Activated naive CD4-positive, alpha-beta T cell treated with anti-CD3 and anti-CD28 coated beads, Interleukin-2, amount 50 U/mL, for 24 hours (primary cell): ENCODE measurements at regions not wholly inside any gene's neighbourhood (a gene's known extent, or its start where the extent isn't known, plus 50 kb on each side); places are given as distances from the start of the nearest gene placed in this dataset.

Source experiments
- H3K27ac Mint-ChIP-seq: one replicate; pipeline ENCODE4 v1.8.0; 2021; ENCODE audit warnings: mild to moderate bottlenecking, mixed read lengths
- H3K27me3 Mint-ChIP-seq: one replicate; pipeline ENCODE4 v1.8.0; 2021; ENCODE audit warnings: mixed read lengths
- H3K36me3 Mint-ChIP-seq: one replicate; pipeline ENCODE4 v1.8.0; 2021; ENCODE audit warnings: mixed read lengths
- H3K4me1 Mint-ChIP-seq: one replicate; pipeline ENCODE4 v1.8.0; 2021; ENCODE audit warnings: mixed read lengths
- H3K4me3 Mint-ChIP-seq: one replicate; pipeline ENCODE4 v1.8.0; 2021; ENCODE audit warnings: mild to moderate bottlenecking, mixed read lengths
- H3K9me3 Mint-ChIP-seq: one replicate; pipeline ENCODE4 v1.8.0; 2021; ENCODE audit warnings: mixed read lengths

- Mint-ChIP-seq H3K4me3 (no peak overlapping the region), H3K36me3 (no peaks in the 10 kb centered on the region), H3K27me3 (no peaks in the 10 kb centered on the region), H3K27ac (no peak overlapping the region), H3K4me1 (no peaks in the 10 kb centered on the region), H3K9me3 (peaks cover 8% of the 10 kb centered on the region)
Measured at GRCh38 chr5:158300256-158300655, 441.3 kb upstream of the CLINT1 start.

DNA sequence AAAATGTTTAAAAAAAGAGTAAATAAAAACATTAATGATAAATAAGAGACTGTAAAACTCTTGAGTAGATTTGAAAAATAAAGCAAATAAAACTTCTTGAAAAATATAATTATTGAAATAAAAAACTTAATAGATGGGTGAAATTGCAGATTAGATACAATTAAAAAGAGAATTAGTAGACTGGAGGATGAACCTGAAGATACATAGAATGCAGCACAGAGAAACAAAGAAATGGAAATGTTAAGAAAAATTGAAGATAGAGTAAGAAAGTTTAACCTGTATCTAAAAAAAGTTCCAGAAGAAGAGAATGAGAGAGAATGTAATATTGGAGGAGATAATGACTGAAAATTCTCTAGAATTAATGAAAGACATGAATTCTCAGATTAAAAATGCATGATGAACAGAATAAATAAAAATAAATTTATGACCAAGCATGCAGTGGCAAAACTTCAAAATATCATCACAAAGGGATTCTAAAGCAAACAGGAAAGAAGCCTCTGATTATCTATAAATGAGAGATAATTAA is 438.1 kb upstream of the CLINT1 start:
- H3K9me3 Mint-ChIP-seq, result peaks cover 13% of the 10 kb centered on the region
- H3K27me3 Mint-ChIP-seq, result no peaks in the 10 kb centered on the region
- no peaks in the 10 kb centered on the region for H3K4me1 Mint-ChIP-seq
- H3K4me3 Mint-ChIP-seq, result no peak overlapping the region
- no peak overlapping the region for H3K27ac Mint-ChIP-seq
- no peaks in the 10 kb centered on the region for H3K36me3 Mint-ChIP-seq

GRCh38 chr5:158294701-158295100 is 435.8 kb upstream of the CLINT1 start:
- Mint-ChIP-seq H3K27me3 (no peaks in the 10 kb centered on the region), H3K4me3 (no peak overlapping the region), H3K36me3 (no peaks in the 10 kb centered on the region), H3K27ac (no peak overlapping the region), H3K9me3 (peaks cover 13% of the 10 kb centered on the region), H3K4me1 (no peaks in the 10 kb centered on the region)

GRCh38 chr5:158292981-158293380 is 434.0 kb upstream of the CLINT1 start:
- Mint-ChIP-seq H3K4me3 (no peak overlapping the region), H3K27ac (no peak overlapping the region), H3K27me3 (no peaks in the 10 kb centered on the region), H3K9me3 (peaks cover 13% of the 10 kb centered on the region), H3K4me1 (no peaks in the 10 kb centered on the region), H3K36me3 (no peaks in the 10 kb centered on the region)

DNA sequence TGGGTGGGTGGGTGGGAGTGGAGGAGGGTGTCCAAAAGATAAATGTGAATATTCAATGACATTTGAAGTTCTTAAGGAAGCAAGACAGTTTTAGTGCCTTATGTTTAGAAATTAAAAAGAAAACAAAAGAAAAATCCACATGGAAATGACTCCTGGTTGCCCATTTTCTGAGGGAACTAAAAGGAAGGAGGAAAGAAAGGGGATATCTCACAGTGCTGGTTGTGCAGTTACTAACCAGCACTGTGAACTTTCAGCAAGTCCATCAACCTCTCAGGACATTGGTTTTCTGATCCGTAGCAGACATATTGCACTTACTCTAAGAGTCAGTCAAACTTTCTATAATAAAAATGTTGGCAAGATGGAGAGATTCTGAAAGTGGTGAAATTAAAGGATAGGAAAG is 431.0 kb upstream of the CLINT1 start:
- H3K4me1 Mint-ChIP-seq, result no peaks in the 10 kb centered on the region
- no peaks in the 10 kb centered on the region for H3K27me3 Mint-ChIP-seq
- no peaks in the 10 kb centered on the region for H3K36me3 Mint-ChIP-seq
- peaks cover 5% of the 10 kb centered on the region for H3K9me3 Mint-ChIP-seq
- H3K4me3 Mint-ChIP-seq, result no peak overlapping the region
- no peak overlapping the region for H3K27ac Mint-ChIP-seq

DNA sequence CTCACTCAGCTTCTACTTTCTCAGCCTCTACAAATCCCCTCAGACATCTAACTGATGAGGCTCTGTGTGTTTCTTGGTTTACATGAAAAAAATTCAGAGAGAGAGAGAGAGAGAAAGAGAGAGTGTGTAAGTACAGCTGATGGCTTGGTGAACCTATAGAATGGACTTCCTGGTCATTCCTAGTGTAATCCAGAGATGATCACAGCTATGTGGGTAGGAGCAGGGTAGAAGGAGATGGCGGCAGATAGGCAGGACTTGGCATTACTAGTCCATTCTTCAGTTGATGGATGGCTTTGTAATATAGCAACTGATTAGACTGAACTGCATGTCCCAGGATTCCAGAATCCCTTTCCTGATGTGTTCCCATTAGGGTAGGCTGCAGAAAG is 429.3 kb upstream of the CLINT1 start:
- H3K9me3 Mint-ChIP-seq, result peaks cover 1% of the 10 kb centered on the region
- no peaks in the 10 kb centered on the region for H3K36me3 Mint-ChIP-seq
- no peak overlapping the region for H3K4me3 Mint-ChIP-seq
- H3K27me3 Mint-ChIP-seq, result no peaks in the 10 kb centered on the region
- H3K4me1 Mint-ChIP-seq, result no peaks in the 10 kb centered on the region
- H3K27ac Mint-ChIP-seq, result no peak overlapping the region

DNA sequence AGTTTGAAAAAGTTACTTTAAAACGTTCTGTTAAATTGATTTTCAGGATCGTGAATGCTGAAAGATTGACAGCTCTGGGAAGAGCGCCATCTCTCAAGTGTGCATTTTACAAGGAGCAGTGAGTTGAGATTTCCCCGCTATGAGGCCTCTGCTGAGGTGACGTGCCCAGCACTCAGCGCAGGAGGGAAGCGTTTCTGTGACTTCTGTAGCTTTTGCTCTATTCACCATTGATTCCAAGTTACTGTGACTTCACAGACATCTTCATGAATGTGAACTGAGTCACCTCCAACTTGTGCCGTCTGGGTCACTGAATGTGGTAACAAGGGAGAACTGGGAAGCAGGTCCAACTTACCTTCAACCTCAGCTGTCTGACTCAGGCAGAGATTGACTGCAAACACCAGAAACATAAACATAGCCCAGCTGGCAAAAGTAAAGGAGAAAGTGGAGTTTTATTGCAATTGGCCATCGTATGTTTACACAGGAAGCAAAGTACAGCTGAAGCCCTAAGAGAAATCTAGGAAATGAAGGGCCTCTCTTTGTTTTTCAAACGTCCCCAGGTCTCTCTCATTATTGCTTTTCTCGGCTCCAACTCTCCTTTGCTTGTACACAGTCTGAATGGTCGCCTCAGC is 428.8 kb upstream of the CLINT1 start:
- no peaks in the 10 kb centered on the region for H3K36me3 Mint-ChIP-seq
- no peaks in the 10 kb centered on the region for H3K4me1 Mint-ChIP-seq
- no peaks in the 10 kb centered on the region for H3K9me3 Mint-ChIP-seq
- no peak overlapping the region for H3K27ac Mint-ChIP-seq
- no peak overlapping the region for H3K4me3 Mint-ChIP-seq
- H3K27me3 Mint-ChIP-seq, result no peaks in the 10 kb centered on the region

GRCh38 chr5:158286827-158287226 is 427.9 kb upstream of the CLINT1 start:
- no peak overlapping the region for H3K27ac Mint-ChIP-seq
- H3K27me3 Mint-ChIP-seq, result no peaks in the 10 kb centered on the region
- no peaks in the 10 kb centered on the region for H3K36me3 Mint-ChIP-seq
- no peaks in the 10 kb centered on the region for H3K4me1 Mint-ChIP-seq
- H3K9me3 Mint-ChIP-seq, result no peaks in the 10 kb centered on the region
- H3K4me3 Mint-ChIP-seq, result no peak overlapping the region

- Mint-ChIP-seq H3K4me1 (no peaks in the 10 kb centered on the region), H3K4me3 (no peak overlapping the region), H3K27me3 (peaks cover 1% of the 10 kb centered on the region), H3K9me3 (no peaks in the 10 kb centered on the region), H3K36me3 (no peaks in the 10 kb centered on the region), H3K27ac (no peak overlapping the region)
Measured at GRCh38 chr5:158285698-158286097, 426.8 kb upstream of the CLINT1 start.

DNA sequence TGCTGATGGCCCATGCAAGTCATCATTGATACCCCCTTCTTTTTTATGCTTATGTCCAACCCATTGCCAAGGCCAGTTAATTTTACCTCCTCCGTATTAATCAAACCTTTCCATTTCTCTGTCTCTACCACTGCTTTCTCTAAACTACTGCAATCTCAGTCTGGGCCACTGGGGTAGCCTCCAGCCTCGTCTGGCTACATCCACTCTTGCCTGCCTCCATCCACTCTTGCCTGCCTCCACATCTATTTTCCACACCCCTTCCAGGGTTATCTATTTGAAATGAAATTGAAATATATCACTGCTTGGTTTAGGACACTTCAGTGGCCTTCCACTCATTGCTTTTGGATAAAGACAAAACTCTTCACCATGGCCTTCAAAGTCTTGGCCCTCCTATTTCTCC is 425.3 kb upstream of the CLINT1 start:
- peaks cover 1% of the 10 kb centered on the region for H3K27me3 Mint-ChIP-seq
- no peaks in the 10 kb centered on the region for H3K4me1 Mint-ChIP-seq
- no peaks in the 10 kb centered on the region for H3K36me3 Mint-ChIP-seq
- no peak overlapping the region for H3K27ac Mint-ChIP-seq
- no peak overlapping the region for H3K4me3 Mint-ChIP-seq
- H3K9me3 Mint-ChIP-seq, result no peaks in the 10 kb centered on the region

DNA sequence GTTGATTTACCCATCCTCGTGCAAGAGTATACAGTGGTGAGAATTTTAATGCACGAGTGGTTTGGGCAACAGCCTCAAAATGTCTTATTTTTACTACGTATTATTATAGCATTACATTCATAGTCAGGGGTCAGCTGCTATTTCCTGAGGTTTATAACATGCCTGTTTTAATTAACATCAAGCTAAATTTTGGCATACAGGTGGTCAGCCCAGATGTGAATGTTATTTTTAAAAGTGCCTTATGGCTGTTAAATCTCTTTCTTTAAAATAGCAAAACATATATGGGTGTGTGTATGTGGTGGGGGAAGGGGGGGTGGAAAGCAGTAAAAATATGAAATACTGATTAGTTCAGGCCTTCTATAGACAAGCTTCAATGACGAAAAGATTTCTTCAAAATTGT is 424.5 kb upstream of the CLINT1 start:
- Mint-ChIP-seq H3K9me3 (no peaks in the 10 kb centered on the region), H3K4me1 (no peaks in the 10 kb centered on the region), H3K4me3 (no peak overlapping the region), H3K36me3 (no peaks in the 10 kb centered on the region), H3K27me3 (peaks cover 1% of the 10 kb centered on the region), H3K27ac (no peak overlapping the region)

GRCh38 chr5:158278216-158278925 is 419.4 kb upstream of the CLINT1 start:
- Mint-ChIP-seq H3K27ac (no peak overlapping the region), H3K4me3 (no peak overlapping the region), H3K27me3 (peaks cover 4% of the 10 kb centered on the region), H3K4me1 (no peaks in the 10 kb centered on the region), H3K9me3 (no peaks in the 10 kb centered on the region), H3K36me3 (no peaks in the 10 kb centered on the region)

- peaks cover 4% of the 10 kb centered on the region for H3K27me3 Mint-ChIP-seq
- no peak overlapping the region for H3K4me3 Mint-ChIP-seq
- H3K27ac Mint-ChIP-seq, result no peak overlapping the region
- H3K4me1 Mint-ChIP-seq, result no peaks in the 10 kb centered on the region
- H3K36me3 Mint-ChIP-seq, result no peaks in the 10 kb centered on the region
- no peaks in the 10 kb centered on the region for H3K9me3 Mint-ChIP-seq
Measured at GRCh38 chr5:158277276-158277675, 418.3 kb upstream of the CLINT1 start.

GRCh38 chr5:158276692-158277091 is 417.7 kb upstream of the CLINT1 start:
- Mint-ChIP-seq H3K4me1 (no peaks in the 10 kb centered on the region), H3K9me3 (no peaks in the 10 kb centered on the region), H3K27ac (no peak overlapping the region), H3K4me3 (no peak overlapping the region), H3K36me3 (no peaks in the 10 kb centered on the region), H3K27me3 (peaks cover 4% of the 10 kb centered on the region)

DNA sequence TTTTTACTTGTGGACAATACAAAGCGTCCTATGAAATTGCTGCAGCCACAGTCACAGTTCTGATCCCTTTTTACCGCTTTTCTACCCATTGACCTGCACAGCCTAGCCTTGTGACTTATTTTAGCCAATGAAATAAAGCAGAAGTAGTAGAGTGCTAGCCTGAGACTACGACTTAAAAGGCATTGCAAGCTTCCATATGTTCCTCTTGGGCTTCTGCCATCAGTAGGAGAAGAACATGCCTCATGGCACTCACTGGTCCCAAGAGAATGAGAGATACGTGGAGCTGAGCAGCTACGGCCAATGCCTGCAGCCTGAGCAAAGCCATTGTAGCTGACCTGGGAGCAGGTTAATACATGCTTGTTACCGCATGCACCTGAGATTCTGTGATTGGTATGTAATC is 416.6 kb upstream of the CLINT1 start:
- H3K27me3 Mint-ChIP-seq, result peaks cover 2% of the 10 kb centered on the region
- H3K27ac Mint-ChIP-seq, result no peak overlapping the region

DNA sequence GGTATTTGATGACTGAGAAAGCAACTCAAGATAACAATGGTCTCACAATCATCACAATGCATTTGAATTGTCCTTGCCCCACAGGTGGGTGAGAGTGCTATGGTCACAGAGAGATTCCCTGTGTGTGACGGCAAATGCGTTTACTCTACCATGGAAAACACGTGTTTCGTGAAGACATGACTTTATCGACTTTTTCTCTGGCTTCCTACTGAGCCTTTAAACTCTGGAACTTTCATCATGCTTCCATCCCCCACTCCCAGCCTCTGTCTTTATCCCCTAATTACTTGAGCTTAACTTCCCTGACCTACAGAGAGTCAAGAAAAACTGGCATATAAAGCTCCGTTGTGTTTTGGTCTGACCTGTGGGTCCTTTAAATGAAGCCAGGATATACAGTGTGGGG is 414.1 kb upstream of the CLINT1 start:
- Mint-ChIP-seq H3K4me3 (no peak overlapping the region), H3K4me1 (no peaks in the 10 kb centered on the region), H3K9me3 (no peaks in the 10 kb centered on the region), H3K36me3 (no peaks in the 10 kb centered on the region), H3K27me3 (peaks cover 2% of the 10 kb centered on the region), H3K27ac (no peak overlapping the region)

More for the DNA sequence above, 416.6 kb upstream of the CLINT1 start:
- Mint-ChIP-seq H3K4me1 (no peaks in the 10 kb centered on the region), H3K9me3 (no peaks in the 10 kb centered on the region), H3K4me3 (no peak overlapping the region), H3K36me3 (no peaks in the 10 kb centered on the region)
